A673 (cell line): ENCODE measurements at regions not wholly inside any gene's neighbourhood (a gene's known extent, or its start where the extent isn't known, plus 50 kb on each side); places are given as distances from the start of the nearest gene placed in this dataset.

Experiments
- BruUV-seq: library from RNA; stranded (reverse); fragments of 400-500 nt; replicated peaks from 2 replicates; lab custom pipeline; 2021; lab: Mats Ljungman, UMichigan
- CTCF ChIA-PET: fragments of 300-600 bp; sonication (Branson Sonifier 250); formaldehyde crosslinking; loops from one replicate; lab custom pipeline; 2022; ENCODE audit warnings: antibody characterized with exemption; lab: Charles Lee
- POLR2A ChIA-PET: fragments of 300-600 bp; sonication (Branson Sonifier 250); formaldehyde crosslinking; loops from one replicate; lab custom pipeline; 2022; ENCODE audit warnings: antibody characterized with exemption; ENCODE audit not compliant: low non-redundant PET; lab: Charles Lee
- DNase-seq: peaks from one replicate; pipeline ENCODE4 v3.0.0-alpha.2; 2015; ENCODE audit warnings: low spot score
- H3K27ac ChIP-seq: fragments of 200-600 bp; sonication (generic); 2 replicates; pipeline ENCODE4 v1.5.1; 2016; ENCODE audit warnings: mixed run types, low read depth, mild to moderate bottlenecking, mixed read lengths, antibody characterized with exemption, low read length; ENCODE audit not compliant: poor library complexity, severe bottlenecking
- H3K27me3 ChIP-seq: fragments of 200-600 bp; sonication (generic); replicated peaks from 2 replicates; pipeline ENCODE4 v1.6.1; 2017; ENCODE audit warnings: mixed run types, low read depth, mild to moderate bottlenecking, mixed read lengths, antibody characterized with exemption, low read length; ENCODE audit not compliant: insufficient read depth, poor library complexity
- H3K36me3 ChIP-seq: fragments of 200-600 bp; sonication (generic); 2 replicates; pipeline ENCODE4 v1.6.1; 2016; ENCODE audit warnings: mixed run types, mild to moderate bottlenecking, mixed read lengths, antibody characterized with exemption, low read length; ENCODE audit not compliant: insufficient read depth, poor library complexity, severe bottlenecking
- H3K4me1 ChIP-seq: fragments of 200-600 bp; sonication (generic); 2 replicates; pipeline ENCODE4 v1.6.1; 2017; ENCODE audit warnings: mixed run types, mild to moderate bottlenecking, mixed read lengths, antibody characterized with exemption, low read length; ENCODE audit not compliant: insufficient read depth, poor library complexity, severe bottlenecking
- H3K4me3 ChIP-seq: fragments of 200-600 bp; sonication (generic); 2 replicates; pipeline ENCODE4 v1.5.1; 2016; ENCODE audit warnings: low read depth, mixed run types, mild to moderate bottlenecking, mixed read lengths, low read length; ENCODE audit not compliant: poor library complexity, severe bottlenecking
- H3K9me3 ChIP-seq: fragments of 200-600 bp; sonication (generic); 2 replicates; pipeline ENCODE4 v1.6.1; 2016; ENCODE audit warnings: mixed run types, low read depth, mild to moderate bottlenecking, mixed read lengths, antibody characterized with exemption, low read length; ENCODE audit not compliant: poor library complexity, severe bottlenecking
- EZH2 ChIP-seq: fragments of 200-600 bp; sonication (generic); IDR thresholded peaks from 2 replicates; pipeline ENCODE4 v1.6.1; 2017; ENCODE audit warnings: borderline replicate concordance, low read depth, mild to moderate bottlenecking, mixed read lengths, antibody characterized with exemption, low read length; ENCODE audit not compliant: poor library complexity, severe bottlenecking
- intact Hi-C: fragments of 100-400 bp; cut with micrococcal nuclease; formaldehyde crosslinking; loops from one replicate; pipeline ENCODE4 v1.10.0; 2022; ENCODE audit not compliant: unreplicated experiment
- TF ChIP-seq, protein P1 (sequence below): fragments of 300-800, 200-600 bp; sonication (generic); conservative IDR thresholded peaks from 2 replicates; pipeline ENCODE4 v1.5.1; 2017; ENCODE audit warnings: low read depth, mild to moderate bottlenecking, antibody characterized with exemption, low read length, moderate library complexity, mixed read lengths

DNA sequence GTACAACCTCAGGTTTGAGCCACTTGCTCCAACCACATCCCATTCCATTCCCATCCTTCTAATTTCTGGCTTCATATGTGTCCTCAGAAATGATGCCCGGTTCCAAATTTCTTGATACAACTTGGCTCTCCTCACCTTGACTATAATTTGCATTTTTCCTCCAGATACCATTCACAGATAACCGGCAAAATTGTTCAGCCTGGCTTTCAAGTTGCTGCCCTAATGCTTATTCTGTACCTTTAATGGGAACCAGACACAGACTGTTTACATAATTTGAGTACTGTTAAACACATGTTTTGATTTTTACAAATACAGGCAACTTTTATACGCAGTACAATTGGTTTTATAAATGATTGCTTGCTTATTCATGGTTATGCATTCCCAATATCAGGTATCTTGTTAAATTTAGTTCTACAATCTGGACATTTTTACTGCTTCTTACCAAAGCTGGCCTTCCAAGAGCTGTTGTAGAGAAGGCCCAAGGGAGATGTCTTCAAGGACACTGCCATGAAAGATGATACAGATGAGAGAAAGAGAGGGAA is 649.5 kb upstream of the CAMK1G start:
- ChIA-PET POLR2A (no interaction called here), CTCF (no interaction called here)
- Histone ChIP-seq H3K27me3 (no peaks in the 10 kb centered on the region), H3K4me1 (no peaks in the 10 kb centered on the region), H3K9me3 (no peaks in the 10 kb centered on the region), H3K27ac (no peak overlapping the region), H3K36me3 (no peaks in the 10 kb centered on the region), H3K4me3 (no peak overlapping the region)
- intact Hi-C loops, result no loop called here
- no peak for DNase-seq
- no TSS peak for BruUV-seq
- TF ChIP-seq EZH2, result no peak
- TF ChIP-seq, protein P1, sequence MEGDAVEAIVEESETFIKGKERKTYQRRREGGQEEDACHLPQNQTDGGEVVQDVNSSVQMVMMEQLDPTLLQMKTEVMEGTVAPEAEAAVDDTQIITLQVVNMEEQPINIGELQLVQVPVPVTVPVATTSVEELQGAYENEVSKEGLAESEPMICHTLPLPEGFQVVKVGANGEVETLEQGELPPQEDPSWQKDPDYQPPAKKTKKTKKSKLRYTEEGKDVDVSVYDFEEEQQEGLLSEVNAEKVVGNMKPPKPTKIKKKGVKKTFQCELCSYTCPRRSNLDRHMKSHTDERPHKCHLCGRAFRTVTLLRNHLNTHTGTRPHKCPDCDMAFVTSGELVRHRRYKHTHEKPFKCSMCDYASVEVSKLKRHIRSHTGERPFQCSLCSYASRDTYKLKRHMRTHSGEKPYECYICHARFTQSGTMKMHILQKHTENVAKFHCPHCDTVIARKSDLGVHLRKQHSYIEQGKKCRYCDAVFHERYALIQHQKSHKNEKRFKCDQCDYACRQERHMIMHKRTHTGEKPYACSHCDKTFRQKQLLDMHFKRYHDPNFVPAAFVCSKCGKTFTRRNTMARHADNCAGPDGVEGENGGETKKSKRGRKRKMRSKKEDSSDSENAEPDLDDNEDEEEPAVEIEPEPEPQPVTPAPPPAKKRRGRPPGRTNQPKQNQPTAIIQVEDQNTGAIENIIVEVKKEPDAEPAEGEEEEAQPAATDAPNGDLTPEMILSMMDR, result no peak

DNA sequence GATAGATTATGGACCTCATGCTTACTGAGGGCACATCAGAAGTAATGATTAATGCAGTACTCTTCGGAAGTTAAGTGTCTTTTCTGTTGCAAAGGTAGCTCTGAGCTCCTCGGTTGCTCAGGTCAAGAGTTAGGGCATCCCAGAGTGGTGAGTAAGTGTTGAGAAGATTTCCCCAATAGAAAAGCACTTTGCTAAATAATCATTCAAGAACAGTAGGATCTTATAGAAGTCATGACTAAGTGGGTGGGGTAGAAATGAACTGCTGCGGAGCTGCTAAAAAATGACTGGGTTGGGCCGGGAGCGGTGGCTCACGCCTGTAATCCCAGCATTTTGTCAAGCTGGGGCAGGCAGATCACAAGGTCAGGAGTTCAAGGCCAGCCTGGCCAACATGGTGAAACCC is 648.6 kb upstream of the CAMK1G start:
- POLR2A ChIA-PET, result no interaction called here
- intact Hi-C loops, result no loop called here
- H3K36me3 ChIP-seq, result no peaks in the 10 kb centered on the region
- H3K4me3 ChIP-seq, result no peak overlapping the region
- H3K27ac ChIP-seq, result no peak overlapping the region
- no peaks in the 10 kb centered on the region for H3K4me1 ChIP-seq
- DNase-seq, result no peak
- TF ChIP-seq, protein P1, result no peak
- no peak for TF ChIP-seq EZH2
- CTCF ChIA-PET, result no interaction called here
- H3K9me3 ChIP-seq, result no peaks in the 10 kb centered on the region
- no TSS peak for BruUV-seq
- H3K27me3 ChIP-seq, result no peaks in the 10 kb centered on the region

DNA sequence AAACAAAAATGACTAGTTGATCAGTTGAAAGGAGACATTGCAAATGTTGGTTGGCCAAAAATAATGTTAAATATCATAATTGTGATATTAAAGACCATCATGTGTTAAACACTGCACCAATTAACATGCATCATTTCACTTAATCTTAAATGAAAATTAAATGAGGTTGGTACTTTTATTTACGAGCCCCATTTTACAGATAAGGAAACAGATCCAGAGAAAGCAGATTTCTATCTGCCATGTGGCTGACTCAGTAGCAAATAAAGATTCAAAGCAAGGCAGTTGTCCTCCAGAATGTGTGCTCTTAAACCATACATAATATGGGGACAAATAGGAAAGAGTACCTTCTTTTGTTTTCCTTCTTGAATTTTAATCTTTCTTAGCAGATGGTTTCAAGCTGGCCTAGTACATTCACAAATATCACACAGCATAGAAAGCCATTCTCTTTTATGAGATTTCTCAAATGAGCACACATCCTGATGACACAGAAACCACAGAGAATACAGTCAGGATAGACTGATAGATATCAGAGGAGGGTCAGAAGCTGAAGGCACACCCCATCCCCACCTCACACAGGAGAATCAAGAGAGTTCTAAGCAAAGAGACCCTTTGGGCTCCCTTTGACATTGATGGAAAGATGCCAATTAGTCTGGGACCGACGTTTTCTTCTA is 647.9 kb upstream of the CAMK1G start:
- Histone ChIP-seq H3K4me1 (no peaks in the 10 kb centered on the region), H3K4me3 (no peak overlapping the region), H3K27ac (no peak overlapping the region), H3K9me3 (no peaks in the 10 kb centered on the region), H3K27me3 (no peaks in the 10 kb centered on the region), H3K36me3 (no peaks in the 10 kb centered on the region)
- POLR2A ChIA-PET, result no interaction called here
- BruUV-seq, result no TSS peak
- intact Hi-C loops, result no loop called here
- TF ChIP-seq EZH2, result no peak
- TF ChIP-seq, protein P1, result no peak
- DNase-seq, result no peak
- CTCF ChIA-PET, result no interaction called here
